Brain microvascular endothelial cell (primary cell): ENCODE measurements at regions not wholly inside any gene's neighbourhood (a gene's known extent, or its start where the extent isn't known, plus 50 kb on each side); places are given as distances from the start of the nearest gene placed in this dataset.

Experiments
- DNase-seq: peaks from one replicate; pipeline ENCODE4 v3.0.0-alpha.2; 2020
- H3K27ac ChIP-seq: fragments of 250-450 bp; sonication (Bioruptor Pico); 2 replicates; pipeline ENCODE4 v1.5.1; 2020; ENCODE audit warnings: mild to moderate bottlenecking, moderate library complexity
- H3K27me3 ChIP-seq: fragments of 250-450 bp; sonication (Bioruptor Pico); replicated peaks from 2 replicates; pipeline ENCODE4 v1.5.1; 2020; ENCODE audit warnings: mild to moderate bottlenecking
- H3K36me3 ChIP-seq: fragments of 250-450 bp; sonication (Bioruptor Pico); replicated peaks from 2 replicates; pipeline ENCODE4 v1.5.1; 2020; ENCODE audit warnings: mild to moderate bottlenecking
- H3K4me3 ChIP-seq: 2 replicates; pipeline ENCODE4 v1.5.1; 2011; ENCODE audit warnings: low read depth, mild to moderate bottlenecking, control low read depth, low read length, moderate library complexity
- in situ Hi-C: cut with HindIII; loops from 2 replicates; pipeline ENCODE4 v1.10.0; 2017; ENCODE audit warnings: low sequenced_read_pairs, low pct_ligation_motif_present
- TF ChIP-seq, protein P1 (sequence below): IDR thresholded peaks from 2 replicates; pipeline ENCODE4 v1.5.1; 2011; ENCODE audit warnings: low read depth, mild to moderate bottlenecking, moderate library complexity, low read length, control low read depth, inconsistent platforms; ENCODE audit errors: missing control alignments

- no peaks in the 10 kb centered on the region for H3K27me3 ChIP-seq
- TF ChIP-seq, protein P1, sequence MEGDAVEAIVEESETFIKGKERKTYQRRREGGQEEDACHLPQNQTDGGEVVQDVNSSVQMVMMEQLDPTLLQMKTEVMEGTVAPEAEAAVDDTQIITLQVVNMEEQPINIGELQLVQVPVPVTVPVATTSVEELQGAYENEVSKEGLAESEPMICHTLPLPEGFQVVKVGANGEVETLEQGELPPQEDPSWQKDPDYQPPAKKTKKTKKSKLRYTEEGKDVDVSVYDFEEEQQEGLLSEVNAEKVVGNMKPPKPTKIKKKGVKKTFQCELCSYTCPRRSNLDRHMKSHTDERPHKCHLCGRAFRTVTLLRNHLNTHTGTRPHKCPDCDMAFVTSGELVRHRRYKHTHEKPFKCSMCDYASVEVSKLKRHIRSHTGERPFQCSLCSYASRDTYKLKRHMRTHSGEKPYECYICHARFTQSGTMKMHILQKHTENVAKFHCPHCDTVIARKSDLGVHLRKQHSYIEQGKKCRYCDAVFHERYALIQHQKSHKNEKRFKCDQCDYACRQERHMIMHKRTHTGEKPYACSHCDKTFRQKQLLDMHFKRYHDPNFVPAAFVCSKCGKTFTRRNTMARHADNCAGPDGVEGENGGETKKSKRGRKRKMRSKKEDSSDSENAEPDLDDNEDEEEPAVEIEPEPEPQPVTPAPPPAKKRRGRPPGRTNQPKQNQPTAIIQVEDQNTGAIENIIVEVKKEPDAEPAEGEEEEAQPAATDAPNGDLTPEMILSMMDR: no peak
- no peak overlapping the region for H3K4me3 ChIP-seq
- no peak overlapping the region for H3K27ac ChIP-seq
- no peak for DNase-seq
- no peaks in the 10 kb centered on the region for H3K36me3 ChIP-seq
- in situ Hi-C loops: no loop called here
Measured at GRCh38 chr14:31963587-31963986, 113.5 kb upstream of the ARHGAP5 start.

DNA sequence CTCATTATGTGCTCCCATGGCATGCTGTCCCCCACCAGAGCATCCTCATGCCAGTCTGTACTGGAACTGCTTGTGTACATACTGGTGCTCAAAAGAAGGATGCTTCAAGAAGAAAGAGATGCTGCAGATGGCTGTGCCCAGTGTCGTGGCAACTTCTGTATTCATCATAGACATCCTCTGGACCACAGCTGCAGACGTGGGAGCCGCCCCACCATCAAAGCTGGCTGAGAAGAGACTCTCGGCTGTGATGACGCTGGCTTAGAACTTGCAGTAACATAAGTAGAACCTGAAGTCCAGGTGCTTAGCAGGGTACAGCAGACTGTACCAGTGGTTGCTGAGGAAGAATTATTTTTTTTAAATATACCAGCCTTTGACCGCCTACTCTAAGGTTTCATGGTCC, 112.6 kb upstream of the ARHGAP5 start:
- no peak overlapping the region for H3K27ac ChIP-seq
- no peaks in the 10 kb centered on the region for H3K27me3 ChIP-seq
- in situ Hi-C loops: no loop called here
- H3K36me3 ChIP-seq: no peaks in the 10 kb centered on the region
- TF ChIP-seq, protein P1: no peak
- H3K4me3 ChIP-seq: no peak overlapping the region
- DNase-seq: no peak

- TF ChIP-seq, protein P1: no peak
Measured at GRCh38 chr14:31965071-31965734, 111.9 kb upstream of the ARHGAP5 start.

DNA sequence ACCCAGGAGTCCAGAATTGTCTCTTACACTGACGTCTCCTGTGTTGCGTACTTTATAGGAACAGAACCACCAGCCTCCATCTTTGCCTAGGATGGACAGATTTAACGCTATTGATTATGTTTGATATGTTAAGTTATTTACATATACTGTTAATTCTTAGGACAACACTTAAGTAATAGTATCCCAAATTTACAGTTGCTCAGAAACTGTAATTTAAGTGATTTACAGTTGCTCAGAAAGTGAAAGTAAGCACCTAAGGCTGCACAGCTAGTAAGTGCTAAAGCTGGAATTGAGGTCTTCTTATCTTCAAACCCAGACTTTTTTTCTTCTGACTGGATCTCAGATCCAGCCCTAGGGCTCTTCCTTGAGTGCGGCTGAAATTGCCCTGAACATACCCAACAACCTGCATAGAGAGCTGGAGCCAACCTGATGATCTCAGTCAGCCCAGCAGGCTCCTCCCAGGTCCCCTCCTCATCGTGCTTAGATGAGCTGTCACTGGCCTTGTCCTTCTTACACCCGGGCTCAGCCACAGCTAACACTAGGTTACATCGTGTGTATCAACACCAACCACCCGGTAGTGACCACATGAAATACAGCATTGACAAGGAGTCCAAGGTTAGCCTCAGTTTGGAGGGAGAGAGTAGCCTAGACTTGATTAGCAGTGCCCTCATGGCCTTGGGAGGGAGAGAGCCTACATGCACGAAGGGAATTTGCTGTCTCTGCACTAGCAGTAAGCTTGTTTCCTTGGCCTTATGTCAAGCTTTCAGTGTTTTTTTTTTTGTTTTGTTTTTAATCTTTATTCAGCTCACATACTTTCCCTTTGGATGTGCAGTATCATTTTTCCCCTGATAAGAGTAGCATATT, 111.1 kb upstream of the ARHGAP5 start:
- Histone ChIP-seq H3K27ac (no peak overlapping the region), H3K4me3 (no peak overlapping the region), H3K27me3 (no peaks in the 10 kb centered on the region), H3K36me3 (no peaks in the 10 kb centered on the region)
- DNase-seq: peak; percentile 45
- TF ChIP-seq, protein P1: no peak
- in situ Hi-C loops: no loop called here

More at GRCh38 chr14:31965071-31965734, 111.9 kb upstream of the ARHGAP5 start:
- Histone ChIP-seq H3K27me3 (no peaks in the 10 kb centered on the region), H3K27ac (no peak overlapping the region), H3K36me3 (no peaks in the 10 kb centered on the region), H3K4me3 (no peak overlapping the region)
- DNase-seq: no peak
- in situ Hi-C loops: no loop called here

DNA sequence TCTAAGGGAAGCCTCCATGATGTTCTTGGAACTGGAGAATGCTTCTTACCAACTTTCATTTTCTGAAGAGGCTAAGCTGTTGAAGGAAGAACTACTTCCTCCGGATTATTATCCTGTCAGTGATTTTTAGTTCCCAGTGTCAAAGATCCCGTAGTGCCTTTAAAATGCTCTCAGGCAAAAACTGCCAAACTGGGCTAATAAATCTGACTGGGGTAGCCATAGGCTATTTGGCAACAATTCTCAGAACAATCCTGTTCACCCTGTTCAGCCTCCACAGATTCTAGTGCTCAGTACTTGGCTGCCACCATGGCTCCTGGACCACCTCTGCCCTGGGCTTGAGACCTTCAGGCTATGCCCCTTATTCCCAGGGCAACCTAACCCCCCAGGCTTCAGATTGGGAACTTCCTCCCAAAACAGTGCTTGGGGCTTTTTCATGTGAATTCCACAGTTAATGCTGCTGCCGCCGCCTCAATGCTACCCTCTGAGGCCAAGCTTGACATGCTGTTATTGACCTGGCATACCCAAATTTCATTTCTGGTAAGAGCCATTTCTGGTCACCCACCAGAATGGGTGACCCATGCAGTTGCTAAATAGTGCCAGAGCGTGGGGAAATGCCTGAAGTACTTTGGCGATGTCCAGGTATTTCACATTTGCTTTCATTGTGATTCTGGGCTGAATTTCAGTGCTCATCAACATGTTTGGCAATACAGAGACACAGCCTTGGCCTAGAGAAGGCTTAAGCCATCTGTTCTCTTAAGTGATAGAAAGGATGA, 110.0 kb upstream of the ARHGAP5 start:
- Histone ChIP-seq H3K4me3 (no peak overlapping the region), H3K27me3 (no peaks in the 10 kb centered on the region), H3K27ac (no peak overlapping the region), H3K36me3 (no peaks in the 10 kb centered on the region)
- TF ChIP-seq, protein P1: no peak
- in situ Hi-C loops: no loop called here
- DNase-seq: no peak
